GM18868 (cell line): ENCODE measurements at regions not wholly inside any gene's neighbourhood (a gene's known extent, or its start where the extent isn't known, plus 50 kb on each side); places are given as distances from the start of the nearest gene placed in this dataset.

Source experiments
- ATAC-seq: cut with Tn5 transposase; IDR thresholded peaks from one replicate; pipeline ENCODE4 v1.9.1; 2021; ENCODE audit warnings: mild to moderate bottlenecking, moderate library complexity; ENCODE audit not compliant: unreplicated experiment

GRCh38 chr15:47412136-47412535 lies 305.2 kb upstream of the SEMA6D start:
- ATAC-seq = no peak

- ATAC-seq = no peak
These were observed 304.5 kb upstream of the SEMA6D start for GRCh38 chr15:47412802-47413201.

- ATAC-seq = no peak
These were observed 303.1 kb upstream of the SEMA6D start for GRCh38 chr15:47414207-47414606.

GRCh38 chr15:47415539-47415971 lies 301.8 kb upstream of the SEMA6D start:
- ATAC-seq = no peak

- no peak for ATAC-seq
These were observed 294.2 kb upstream of the SEMA6D start for GRCh38 chr15:47422881-47423665.

GRCh38 chr15:47427463-47427862 lies 289.8 kb upstream of the SEMA6D start:
- ATAC-seq = no peak

GRCh38 chr15:47429376-47429775 lies 287.9 kb upstream of the SEMA6D start:
- ATAC-seq = no peak

- ATAC-seq = no peak
These were observed 285.8 kb upstream of the SEMA6D start for GRCh38 chr15:47431501-47431900.

GRCh38 chr15:47432826-47433225 lies 284.5 kb upstream of the SEMA6D start:
- ATAC-seq = no peak

- no peak for ATAC-seq
These were observed 282.7 kb upstream of the SEMA6D start for GRCh38 chr15:47434596-47434995.

GRCh38 chr15:47437491-47437890 lies 279.8 kb upstream of the SEMA6D start:
- no peak for ATAC-seq

GRCh38 chr15:47439146-47440111 lies 277.9 kb upstream of the SEMA6D start:
- no peak for ATAC-seq

- no peak for ATAC-seq
These were observed 274.9 kb upstream of the SEMA6D start for GRCh38 chr15:47442371-47442770.

GRCh38 chr15:47443839-47444238 lies 273.5 kb upstream of the SEMA6D start:
- no peak for ATAC-seq

GRCh38 chr15:47445723-47446392 lies 271.4 kb upstream of the SEMA6D start:
- no peak for ATAC-seq

GRCh38 chr15:47460795-47461573 lies 256.3 kb upstream of the SEMA6D start:
- no peak for ATAC-seq

- no peak for ATAC-seq
These were observed 255.6 kb upstream of the SEMA6D start for GRCh38 chr15:47461652-47462141.

- ATAC-seq = no peak
These were observed 250.9 kb upstream of the SEMA6D start for GRCh38 chr15:47466357-47466756.

GRCh38 chr15:47470983-47471382 lies 246.3 kb upstream of the SEMA6D start:
- ATAC-seq = no peak

- no peak for ATAC-seq
These were observed 244.1 kb upstream of the SEMA6D start for GRCh38 chr15:47473106-47473725.
